DOHH2 (cell line): ENCODE measurements at regions not wholly inside any gene's neighbourhood (a gene's known extent, or its start where the extent isn't known, plus 50 kb on each side); places are given as distances from the start of the nearest gene placed in this dataset.

ENCODE experiments used
- CTCF ChIP-seq: fragments of 200-600 bp; sonication (generic); IDR thresholded peaks from one replicate; pipeline ENCODE4 v1.5.1; 2014; ENCODE audit warnings: antibody characterized with exemption, mild to moderate bottlenecking, low read depth, low read length; ENCODE audit not compliant: poor library complexity, severe bottlenecking
- EZH2phosphoT487 ChIP-seq: fragments of 200-600 bp; sonication (generic); IDR thresholded peaks from 2 replicates; pipeline ENCODE4 v1.6.1; 2017; ENCODE audit warnings: borderline replicate concordance, mild to moderate bottlenecking, antibody characterized with exemption, low read length, moderate library complexity, mixed read lengths

GRCh38 chr18:55084550-55084949 is 125.3 kb upstream of the CCDC68 start:
- TF ChIP-seq CTCF (no peak), EZH2phosphoT487 (no peak)
